Bronchial epithelial cell (primary cell): ENCODE measurements at regions not wholly inside any gene's neighbourhood (a gene's known extent, or its start where the extent isn't known, plus 50 kb on each side); places are given as distances from the start of the nearest gene placed in this dataset.
A peak's percentile ranks its signal among the peaks of the same experiment; 100 is the strongest.

Experiments used
- DNase-seq: peaks from one replicate; pipeline ENCODE4 v3.0.0-alpha.2; 2010; ENCODE audit warnings: low read depth
- FAIRE-seq: peaks from 2 replicates; lab custom pipeline; 2011; peaks lifted over from hg19 to GRCh38; lab: Jason Lieb, UNC
- H3K27me3 ChIP-seq: 2 replicates; pipeline ENCODE4 v1.5.1; 2011; ENCODE audit warnings: low read length; ENCODE audit not compliant: control insufficient read depth, insufficient read depth
- H3K36me3 ChIP-seq: 2 replicates; pipeline ENCODE4 v1.5.1; 2011; ENCODE audit warnings: low read length; ENCODE audit not compliant: control insufficient read depth, insufficient read depth
- H3K4me3 ChIP-seq: 2 replicates; pipeline ENCODE4 v1.5.1; 2011; ENCODE audit warnings: mild to moderate bottlenecking, low read depth, low read length, control low read depth
- CTCF ChIP-seq: IDR thresholded peaks from 2 replicates; pipeline ENCODE4 v1.5.1; 2011; ENCODE audit warnings: mild to moderate bottlenecking, moderate library complexity, low read length, control low read depth, inconsistent platforms; ENCODE audit not compliant: insufficient read depth, severe bottlenecking

GRCh38 chr15:93238641-93239040 lies 149.6 kb upstream of the RGMA start:
- Histone ChIP-seq H3K4me3 (no peak overlapping the region), H3K36me3 (no peaks in the 10 kb centered on the region), H3K27me3 (no peaks in the 10 kb centered on the region)
- FAIRE-seq, result no peak
- DNase-seq, result no peak
- no peak for TF ChIP-seq CTCF

GRCh38 chr15:93235926-93236780 lies 147.1 kb upstream of the RGMA start:
- TF ChIP-seq CTCF, result no peak
- H3K27me3 ChIP-seq, result no peaks in the 10 kb centered on the region
- DNase-seq (no peak), FAIRE-seq (peak; percentile 36)
- H3K36me3 ChIP-seq, result no peaks in the 10 kb centered on the region
- H3K4me3 ChIP-seq, result no peak overlapping the region

- no peak for DNase-seq
- Histone ChIP-seq H3K27me3 (no peaks in the 10 kb centered on the region), H3K4me3 (no peak overlapping the region), H3K36me3 (no peaks in the 10 kb centered on the region)
- FAIRE-seq, result no peak
- TF ChIP-seq CTCF, result no peak
These were observed 146.3 kb upstream of the RGMA start for GRCh38 chr15:93235269-93235668.

- H3K36me3 ChIP-seq, result no peaks in the 10 kb centered on the region
- H3K4me3 ChIP-seq, result no peak overlapping the region
- no peak for FAIRE-seq
- H3K27me3 ChIP-seq, result no peaks in the 10 kb centered on the region
- no peak for TF ChIP-seq CTCF
- DNase-seq, result no peak
These were observed 144.7 kb upstream of the RGMA start for GRCh38 chr15:93233710-93234109.

- Histone ChIP-seq H3K4me3 (no peak overlapping the region), H3K27me3 (no peaks in the 10 kb centered on the region), H3K36me3 (no peaks in the 10 kb centered on the region)
- no peak for DNase-seq
- FAIRE-seq, result no peak
- TF ChIP-seq CTCF, result no peak
These were observed 143.8 kb upstream of the RGMA start for GRCh38 chr15:93232845-93233244.
